Fibroblast of lung (primary cell): ENCODE measurements at regions not wholly inside any gene's neighbourhood (a gene's known extent, or its start where the extent isn't known, plus 50 kb on each side); places are given as distances from the start of the nearest gene placed in this dataset.

Source experiments
- DNase-seq, 2 donors: peaks; one replicate each; pipeline versions ENCODE4 v3.0.0 to v3.0.0-alpha.2; 2010; ENCODE audit warnings: low read depth in 2 of 2
- H2AFZ ChIP-seq: 2 replicates; pipeline ENCODE4 v1.5.1; 2012; ENCODE audit warnings: low read length, control low read depth, inconsistent platforms
- H3K27ac ChIP-seq: 2 replicates; pipeline ENCODE4 v1.5.1; 2011; ENCODE audit warnings: low read length, control low read depth; ENCODE audit not compliant: insufficient read depth
- H3K27me3 ChIP-seq: 2 replicates; pipeline ENCODE4 v1.5.1; 2011; ENCODE audit warnings: mild to moderate bottlenecking, low read length; ENCODE audit not compliant: control insufficient read depth, insufficient read depth
- H3K36me3 ChIP-seq: 2 replicates; pipeline ENCODE4 v1.5.1; 2011; ENCODE audit warnings: low read length; ENCODE audit not compliant: control insufficient read depth, insufficient read depth
- H3K4me1 ChIP-seq: 2 replicates; pipeline ENCODE4 v1.5.1; 2011; ENCODE audit warnings: low read length; ENCODE audit not compliant: control insufficient read depth, insufficient read depth; ENCODE audit errors: extremely low read depth
- H3K4me2 ChIP-seq: 2 replicates; pipeline ENCODE4 v1.5.1; 2011; ENCODE audit warnings: low read length, control low read depth; ENCODE audit not compliant: insufficient read depth; ENCODE audit errors: extremely low read depth
- H3K4me3 ChIP-seq, 4 experiments: fragments of 200-600 bp in 1 of 4; sonication (generic) in 1 of 4; replicated peaks in 1 of 4; 2 replicates each; pipeline ENCODE4 v1.5.1; 2011 to 2016; ENCODE audit warnings: low read length in 4 of 4, low read depth in 3 of 4, mild to moderate bottlenecking in 3 of 4, control low read depth in 2 of 4, inconsistent platforms in 1 of 4, mixed read lengths in 1 of 4; ENCODE audit not compliant: insufficient read depth in 1 of 4; ENCODE audit errors: control extremely low read depth in 1 of 4
- H3K79me2 ChIP-seq: 2 replicates; pipeline ENCODE4 v1.5.1; 2012; ENCODE audit warnings: mild to moderate bottlenecking, low read length, inconsistent platforms; ENCODE audit not compliant: control insufficient read depth, insufficient read depth
- H3K9ac ChIP-seq: 2 replicates; pipeline ENCODE4 v1.5.1; 2011; ENCODE audit warnings: mild to moderate bottlenecking, low read length, control low read depth; ENCODE audit not compliant: insufficient read depth
- H3K9me3 ChIP-seq: 2 replicates; pipeline ENCODE4 v1.5.1; 2012; ENCODE audit warnings: low read depth, low read length; ENCODE audit not compliant: control insufficient read depth, insufficient read depth
- H4K20me1 ChIP-seq: 2 replicates; pipeline ENCODE4 v1.5.1; 2011; ENCODE audit warnings: low read length; ENCODE audit not compliant: control insufficient read depth, insufficient read depth; ENCODE audit errors: extremely low read depth
- CTCF ChIP-seq, 2 donors: IDR thresholded peaks in 1 of 2; conservative IDR thresholded peaks in 1 of 2; 1 replicate in 1 of 2; 2 replicates in 1 of 2; pipeline ENCODE4 v1.5.1; 2011 to 2012; ENCODE audit warnings: low read length in 2 of 2, control low read depth in 1 of 2, inconsistent platforms in 1 of 2, low read depth in 1 of 2, mild to moderate bottlenecking in 1 of 2
- EZH2 ChIP-seq: IDR thresholded peaks from 2 replicates; pipeline ENCODE4 v1.5.1; 2012; ENCODE audit warnings: low read length, control low read depth, mild to moderate bottlenecking; ENCODE audit errors: missing control alignments

GRCh38 chr1:75992312-75992711 is 60.1 kb upstream of the ASB17 start:
- Histone ChIP-seq H3K9ac (no peak overlapping the region), H3K36me3 (no peaks in the 10 kb centered on the region), H3K4me2 (no peak overlapping the region), H3K27me3 (peaks cover 4% of the 10 kb centered on the region), H4K20me1 (no peaks in the 10 kb centered on the region), H3K79me2 (no peaks in the 10 kb centered on the region), H3K27ac (no peak overlapping the region), H2AFZ (no peak overlapping the region), H3K4me1 (no peaks in the 10 kb centered on the region), H3K9me3 (no peaks in the 10 kb centered on the region), H3K4me3 (no peak overlapping the region)
- no peak for DNase-seq
- TF ChIP-seq CTCF (conservative IDR thresholded peaks at IDR 0.05 in 1 of 2, IDR thresholded peaks at IDR 0.05 in 1 of 2; ENCODE audit: low read depth in 1 of 2, low read length in 2 of 2) (no peak), EZH2 (no peak)

GRCh38 chr1:75993661-75994060 is 61.5 kb upstream of the ASB17 start:
- no peak overlapping the region for H3K27ac ChIP-seq
- H3K9ac ChIP-seq, result no peak overlapping the region
- no peak for TF ChIP-seq CTCF (conservative IDR thresholded peaks at IDR 0.05 in 1 of 2, IDR thresholded peaks at IDR 0.05 in 1 of 2; ENCODE audit: low read depth in 1 of 2, low read length in 2 of 2)
- no peak for TF ChIP-seq EZH2

GRCh38 chr1:75996196-75996595 is 64.0 kb upstream of the ASB17 start:
- DNase-seq, result peak in 1 of 2 donors; percentile 24

More at GRCh38 chr1:75993661-75994060, 61.5 kb upstream of the ASB17 start:
- DNase-seq, result no peak
- Histone ChIP-seq H3K4me2 (no peak overlapping the region), H3K36me3 (no peaks in the 10 kb centered on the region), H3K4me3 (no peak overlapping the region), H4K20me1 (no peaks in the 10 kb centered on the region), H3K4me1 (no peaks in the 10 kb centered on the region), H2AFZ (no peak overlapping the region), H3K9me3 (no peaks in the 10 kb centered on the region), H3K27me3 (peaks cover 4% of the 10 kb centered on the region), H3K79me2 (no peaks in the 10 kb centered on the region)

More at GRCh38 chr1:75996196-75996595, 64.0 kb upstream of the ASB17 start:
- Histone ChIP-seq H4K20me1 (no peaks in the 10 kb centered on the region), H3K36me3 (no peaks in the 10 kb centered on the region), H3K9me3 (no peaks in the 10 kb centered on the region), H3K79me2 (no peaks in the 10 kb centered on the region), H3K4me3 (no peak overlapping the region), H3K4me2 (no peak overlapping the region), H3K9ac (no peak overlapping the region), H2AFZ (no peak overlapping the region), H3K4me1 (no peaks in the 10 kb centered on the region), H3K27me3 (no peaks in the 10 kb centered on the region), H3K27ac (no peak overlapping the region)
- TF ChIP-seq EZH2 (no peak), CTCF (conservative IDR thresholded peaks at IDR 0.05 in 1 of 2, IDR thresholded peaks at IDR 0.05 in 1 of 2; ENCODE audit: low read depth in 1 of 2, low read length in 2 of 2) (no peak)
